C4-2B (cell line): ENCODE measurements at regions not wholly inside any gene's neighbourhood (a gene's known extent, or its start where the extent isn't known, plus 50 kb on each side); places are given as distances from the start of the nearest gene placed in this dataset.

Source experiments
- CTCF ChIP-seq: fragments of 450-650 bp; conservative IDR thresholded peaks from 2 replicates; pipeline ENCODE4 v1.5.1; 2017; ENCODE audit warnings: mild to moderate bottlenecking
- ZFX ChIP-seq: fragments of 450-650 bp; IDR thresholded peaks from 2 replicates; pipeline ENCODE4 v1.6.1; 2017

- no peak for TF ChIP-seq CTCF
- TF ChIP-seq ZFX = no peak
Measured at GRCh38 chr6:121698617-121699016, 263.2 kb downstream of the GJA1 start.
